ENCODE measurements at regions not wholly inside any gene's neighbourhood (a gene's known extent, or its start where the extent isn't known, plus 50 kb on each side); places are given as distances from the start of the nearest gene placed in this dataset.

DNA sequence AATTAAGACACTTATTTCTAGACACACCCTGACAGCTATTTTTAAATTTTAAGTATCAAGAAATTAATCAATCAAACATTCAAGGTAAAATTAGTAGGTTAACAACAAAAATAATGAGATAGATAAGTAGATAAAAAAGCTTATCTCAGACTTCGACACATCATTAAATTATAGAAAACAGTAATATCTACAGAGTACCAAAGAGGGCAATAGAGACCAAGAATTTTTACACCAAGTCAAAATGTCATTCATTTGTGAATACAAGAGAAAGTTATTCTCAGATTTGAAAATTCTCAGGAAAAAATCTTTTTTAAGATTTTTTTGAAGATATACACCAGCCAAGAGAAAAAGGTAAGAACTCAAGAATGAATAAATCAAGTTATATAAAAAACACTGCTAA is 445.6 kb downstream of the ACTL7B start:
- TF ChIP-seq, protein P1, sequence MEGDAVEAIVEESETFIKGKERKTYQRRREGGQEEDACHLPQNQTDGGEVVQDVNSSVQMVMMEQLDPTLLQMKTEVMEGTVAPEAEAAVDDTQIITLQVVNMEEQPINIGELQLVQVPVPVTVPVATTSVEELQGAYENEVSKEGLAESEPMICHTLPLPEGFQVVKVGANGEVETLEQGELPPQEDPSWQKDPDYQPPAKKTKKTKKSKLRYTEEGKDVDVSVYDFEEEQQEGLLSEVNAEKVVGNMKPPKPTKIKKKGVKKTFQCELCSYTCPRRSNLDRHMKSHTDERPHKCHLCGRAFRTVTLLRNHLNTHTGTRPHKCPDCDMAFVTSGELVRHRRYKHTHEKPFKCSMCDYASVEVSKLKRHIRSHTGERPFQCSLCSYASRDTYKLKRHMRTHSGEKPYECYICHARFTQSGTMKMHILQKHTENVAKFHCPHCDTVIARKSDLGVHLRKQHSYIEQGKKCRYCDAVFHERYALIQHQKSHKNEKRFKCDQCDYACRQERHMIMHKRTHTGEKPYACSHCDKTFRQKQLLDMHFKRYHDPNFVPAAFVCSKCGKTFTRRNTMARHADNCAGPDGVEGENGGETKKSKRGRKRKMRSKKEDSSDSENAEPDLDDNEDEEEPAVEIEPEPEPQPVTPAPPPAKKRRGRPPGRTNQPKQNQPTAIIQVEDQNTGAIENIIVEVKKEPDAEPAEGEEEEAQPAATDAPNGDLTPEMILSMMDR (IDR thresholded peaks at IDR 0.05; ENCODE audit: low read depth, low read length, poor library complexity, severe bottlenecking) = no peak
- TF ChIP-seq EZH2phosphoT487 (IDR thresholded peaks at IDR 0.05; ENCODE audit: borderline replicate concordance, low read length) = no peak
